ENCODE measurements at regions not wholly inside any gene's neighbourhood (a gene's known extent, or its start where the extent isn't known, plus 50 kb on each side); places are given as distances from the start of the nearest gene placed in this dataset.
A peak's percentile ranks its signal among the peaks of the same experiment; 100 is the strongest.

DNA sequence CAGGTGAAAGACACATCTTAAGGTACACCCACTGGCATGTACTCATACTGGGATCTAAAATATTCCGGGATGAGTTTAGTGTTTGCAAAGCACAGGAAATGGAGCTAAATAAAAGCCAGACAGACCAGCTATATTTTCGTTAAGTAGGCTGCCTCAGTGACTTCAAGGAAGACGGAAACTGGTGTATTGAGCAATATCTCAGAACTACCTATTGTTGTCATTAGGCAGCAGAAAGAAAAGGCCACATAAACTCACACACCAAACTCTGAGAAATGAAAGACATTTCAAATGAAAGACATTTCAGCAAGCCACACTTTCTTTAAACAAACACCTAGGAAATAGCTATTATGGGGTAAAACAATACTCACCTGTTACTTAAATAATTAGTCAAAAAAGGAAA, 761.7 kb upstream of the SEMA6D start:
- no peak overlapping the region for H3K27ac ChIP-seq (ENCODE audit: low read depth, low read length)
- H3K18ac ChIP-seq (ENCODE audit: extremely low read depth, low read length), result no peak overlapping the region
- no peak overlapping the region for H4K8ac ChIP-seq (ENCODE audit: extremely low read depth, insufficient read depth, low read length)
- H3K9ac ChIP-seq (replicated peaks in 1 of 4; ENCODE audit: extremely low read depth in 1 of 4, low read depth in 3 of 4, low read length in 3 of 4), result no peak overlapping the region
- no peaks in the 10 kb centered on the region for H3K9me3 ChIP-seq (ENCODE audit: insufficient read depth in 2 of 2, low read depth in 1 of 2, low read length in 1 of 2)
- peak overlapping the region; percentile 35; the same call in 1 of the 2 replicates for H2AFZ ChIP-seq (ENCODE audit: low read length)
- no peak overlapping the region for H4K91ac ChIP-seq (replicated peaks; ENCODE audit: insufficient read length, low read length)
- H3K23ac ChIP-seq (ENCODE audit: insufficient read length), result no peak overlapping the region
- H3K36me3 ChIP-seq (ENCODE audit: control insufficient read depth in 2 of 4, insufficient read depth in 4 of 4, low read length in 3 of 4), result no peaks in the 10 kb centered on the region
- no peaks in the 10 kb centered on the region for H3K27me3 ChIP-seq (replicated peaks in 1 of 4; ENCODE audit: control insufficient read depth in 3 of 4, extremely low read depth in 1 of 4, insufficient read depth in 3 of 4, low read length in 3 of 4)
- no peak overlapping the region for H2BK120ac ChIP-seq (replicated peaks; ENCODE audit: low read depth, low read length)
- H3K4me2 ChIP-seq (ENCODE audit: insufficient read depth in 1 of 2, low read depth in 2 of 2, low read length in 2 of 2), result no peak overlapping the region
- no peak overlapping the region for H2BK20ac ChIP-seq (ENCODE audit: low read length)
- H3K79me1 ChIP-seq (ENCODE audit: low read depth, low read length), result no peaks in the 10 kb centered on the region
- no peaks in the 10 kb centered on the region for H3K4me1 ChIP-seq (replicated peaks in 1 of 4; ENCODE audit: control insufficient read depth in 3 of 4, insufficient read depth in 4 of 4, low read length in 3 of 4)
- TF ChIP-seq SAP30 (IDR thresholded peaks at IDR 0.05; ENCODE audit: insufficient read depth, insufficient replicate concordance, low read length) (no peak), CREB1 (IDR thresholded peaks at IDR 0.05) (no peak), JUN (IDR thresholded peaks at IDR 0.05; ENCODE audit: low read depth, low read length) (no peak), EP300 (IDR thresholded peaks at IDR 0.05; ENCODE audit: borderline replicate concordance in 1 of 2, low read depth in 2 of 2, low read length in 2 of 2) (no peak), CHD1 (IDR thresholded peaks at IDR 0.05; ENCODE audit: low read depth, low read length) (no peak), CEBPB (IDR thresholded peaks at IDR 0.05; ENCODE audit: low read depth, low read length) (peak; percentile 53; the same call in 1 of the 2 replicates)
- FAIRE-seq, result peak; percentile 28
- H3K14ac ChIP-seq (ENCODE audit: insufficient read length), result no peak overlapping the region
- H3K4me3 ChIP-seq (ENCODE audit: extremely low read depth in 1 of 4, insufficient read depth in 2 of 4, low read depth in 3 of 4, low read length in 4 of 4), result no peak overlapping the region
- POLR2A ChIA-PET (ENCODE audit: partially characterized antibody), result no interaction called here
- H2BK12ac ChIP-seq (ENCODE audit: low read depth, low read length), result no peak overlapping the region
- H4K5ac ChIP-seq (ENCODE audit: insufficient read length, low read depth, low read length), result no peak overlapping the region
- no peak overlapping the region for H2AK5ac ChIP-seq (ENCODE audit: low read depth, low read length)
- no peak overlapping the region for H3K4ac ChIP-seq (replicated peaks; ENCODE audit: insufficient read length, low read depth, low read length)
- WGBS, 2 experiments (ENCODE audit: extremely low coverage in 1 of 2, insufficient coverage in 1 of 2, insufficient read length in 1 of 2, insufficient replicate concordance in 2 of 2, low coverage in 1 of 2, low lambda C conversion rate in 2 of 2, missing lambda C conversion rate in 1 of 2), result 92% methylated on average over 3 of the region's 3 CpGs; no CpG with 5 or more reads in 1 of the 2 experiments
- H3K23me2 ChIP-seq (ENCODE audit: low read depth, low read length), result no peaks in the 10 kb centered on the region; the same call in 1 of the 2 replicates
- H2BK15ac ChIP-seq (ENCODE audit: low read length), result no peak overlapping the region
- no peaks in the 10 kb centered on the region for H4K20me1 ChIP-seq (replicated peaks in 1 of 2; ENCODE audit: control insufficient read depth in 1 of 2, insufficient read depth in 2 of 2, low read length in 2 of 2)
- no peak overlapping the region for H2BK5ac ChIP-seq (ENCODE audit: low read depth, low read length)
- no peak overlapping the region for H3K56ac ChIP-seq (replicated peaks; ENCODE audit: insufficient read length, low read depth, low read length)
- no peaks in the 10 kb centered on the region for H3K79me2 ChIP-seq (ENCODE audit: control insufficient read depth in 1 of 2, insufficient read depth in 2 of 2, low read length in 2 of 2)
- CTCF ChIA-PET (ENCODE audit: partially characterized antibody), result no interaction called here
- DNase-seq (ENCODE audit: low read depth in 1 of 2, low spot score in 2 of 2), result no peak

Measured in H1 (cell line).